Ishikawa (cell line): ENCODE measurements at regions not wholly inside any gene's neighbourhood (a gene's known extent, or its start where the extent isn't known, plus 50 kb on each side); places are given as distances from the start of the nearest gene placed in this dataset.

Source experiments
- EGR1 ChIP-seq: IDR thresholded peaks from 2 replicates; pipeline ENCODE4 v1.6.1; 2012
- EP300 ChIP-seq: IDR thresholded peaks from 2 replicates; pipeline ENCODE4 v1.6.1; 2012; ENCODE audit warnings: borderline replicate concordance
- FOXM1 ChIP-seq: IDR thresholded peaks from 2 replicates; pipeline ENCODE4 v1.6.1; 2012; ENCODE audit warnings: low read depth, borderline replicate concordance
- RAD21 ChIP-seq: IDR thresholded peaks from 2 replicates; pipeline ENCODE4 v1.6.1; 2012; ENCODE audit warnings: low read depth
- TCF12 ChIP-seq: IDR thresholded peaks from 2 replicates; pipeline ENCODE4 v1.6.1; 2012; ENCODE audit warnings: low read depth
- TF ChIP-seq, protein P1 (sequence below): IDR thresholded peaks from 2 replicates; pipeline ENCODE4 v1.6.1; 2012; ENCODE audit warnings: low read depth, mild to moderate bottlenecking
- TF ChIP-seq, protein P2 (sequence below): IDR thresholded peaks from 2 replicates; pipeline ENCODE4 v1.6.1; 2012

DNA sequence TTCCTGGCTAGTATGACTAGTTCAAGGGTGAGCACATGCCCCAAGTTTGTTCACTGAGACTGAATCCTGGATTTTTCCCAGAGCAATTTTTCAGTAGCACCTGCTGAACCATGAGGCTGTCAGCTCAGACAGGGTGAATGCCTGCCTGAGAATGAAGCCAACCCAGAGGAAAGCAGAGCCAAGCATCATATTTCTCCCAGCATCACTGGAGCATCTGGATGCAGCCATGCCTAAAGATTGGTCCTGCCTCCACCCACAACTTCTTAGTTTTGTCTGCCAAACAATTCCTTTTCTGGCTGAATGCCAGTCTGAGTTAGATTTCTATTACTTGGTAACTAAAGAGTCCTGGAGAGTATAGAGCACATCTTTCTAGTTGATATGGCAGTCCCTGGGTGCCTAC is 343.6 kb downstream of the CSNK1G3 start:
- TF ChIP-seq, protein P1, sequence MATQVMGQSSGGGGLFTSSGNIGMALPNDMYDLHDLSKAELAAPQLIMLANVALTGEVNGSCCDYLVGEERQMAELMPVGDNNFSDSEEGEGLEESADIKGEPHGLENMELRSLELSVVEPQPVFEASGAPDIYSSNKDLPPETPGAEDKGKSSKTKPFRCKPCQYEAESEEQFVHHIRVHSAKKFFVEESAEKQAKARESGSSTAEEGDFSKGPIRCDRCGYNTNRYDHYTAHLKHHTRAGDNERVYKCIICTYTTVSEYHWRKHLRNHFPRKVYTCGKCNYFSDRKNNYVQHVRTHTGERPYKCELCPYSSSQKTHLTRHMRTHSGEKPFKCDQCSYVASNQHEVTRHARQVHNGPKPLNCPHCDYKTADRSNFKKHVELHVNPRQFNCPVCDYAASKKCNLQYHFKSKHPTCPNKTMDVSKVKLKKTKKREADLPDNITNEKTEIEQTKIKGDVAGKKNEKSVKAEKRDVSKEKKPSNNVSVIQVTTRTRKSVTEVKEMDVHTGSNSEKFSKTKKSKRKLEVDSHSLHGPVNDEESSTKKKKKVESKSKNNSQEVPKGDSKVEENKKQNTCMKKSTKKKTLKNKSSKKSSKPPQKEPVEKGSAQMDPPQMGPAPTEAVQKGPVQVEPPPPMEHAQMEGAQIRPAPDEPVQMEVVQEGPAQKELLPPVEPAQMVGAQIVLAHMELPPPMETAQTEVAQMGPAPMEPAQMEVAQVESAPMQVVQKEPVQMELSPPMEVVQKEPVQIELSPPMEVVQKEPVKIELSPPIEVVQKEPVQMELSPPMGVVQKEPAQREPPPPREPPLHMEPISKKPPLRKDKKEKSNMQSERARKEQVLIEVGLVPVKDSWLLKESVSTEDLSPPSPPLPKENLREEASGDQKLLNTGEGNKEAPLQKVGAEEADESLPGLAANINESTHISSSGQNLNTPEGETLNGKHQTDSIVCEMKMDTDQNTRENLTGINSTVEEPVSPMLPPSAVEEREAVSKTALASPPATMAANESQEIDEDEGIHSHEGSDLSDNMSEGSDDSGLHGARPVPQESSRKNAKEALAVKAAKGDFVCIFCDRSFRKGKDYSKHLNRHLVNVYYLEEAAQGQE: no peak
- TF ChIP-seq RAD21 (no peak), TCF12 (no peak), FOXM1 (no peak), EP300 (no peak), EGR1 (0 out of 2 replicates have a peak, but pooled peaks have one; percentile 12)
- TF ChIP-seq, protein P2, sequence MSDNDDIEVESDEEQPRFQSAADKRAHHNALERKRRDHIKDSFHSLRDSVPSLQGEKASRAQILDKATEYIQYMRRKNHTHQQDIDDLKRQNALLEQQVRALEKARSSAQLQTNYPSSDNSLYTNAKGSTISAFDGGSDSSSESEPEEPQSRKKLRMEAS: no peak
